DND-41 (cell line): ENCODE measurements at regions not wholly inside any gene's neighbourhood (a gene's known extent, or its start where the extent isn't known, plus 50 kb on each side); places are given as distances from the start of the nearest gene placed in this dataset.

Experiments
- EZH2 ChIP-seq: IDR thresholded peaks from 3 replicates; pipeline ENCODE4 v1.6.1; 2012; ENCODE audit warnings: borderline replicate concordance, low read depth, mild to moderate bottlenecking, moderate library complexity, low read length, inconsistent platforms; ENCODE audit not compliant: severe bottlenecking
- TF ChIP-seq, protein P1 (sequence below): IDR thresholded peaks from 2 replicates; pipeline ENCODE4 v1.5.1; 2012; ENCODE audit warnings: borderline replicate concordance, low read length, moderate library complexity, mild to moderate bottlenecking; ENCODE audit not compliant: poor library complexity, severe bottlenecking; ENCODE audit errors: extremely low read depth

DNA sequence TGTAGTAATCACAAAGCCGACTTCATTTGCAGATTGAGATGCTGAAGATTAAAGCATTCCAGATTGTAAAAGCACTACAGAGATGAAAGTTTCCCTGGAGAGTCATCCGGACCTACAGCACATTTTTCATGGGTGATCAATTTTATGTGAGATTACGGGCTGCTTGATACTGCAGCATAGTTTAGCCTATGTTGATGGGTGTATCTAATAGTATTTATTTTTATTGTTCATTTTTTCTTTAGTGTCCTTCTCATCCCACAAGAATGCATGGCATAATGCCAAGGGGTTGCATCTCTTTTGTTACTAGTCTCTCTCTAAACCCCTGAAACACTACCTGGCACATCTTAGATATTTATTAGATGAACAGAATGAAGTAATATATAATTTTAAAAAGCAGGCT lies 240.4 kb downstream of the MBD2 start:
- TF ChIP-seq, protein P1, sequence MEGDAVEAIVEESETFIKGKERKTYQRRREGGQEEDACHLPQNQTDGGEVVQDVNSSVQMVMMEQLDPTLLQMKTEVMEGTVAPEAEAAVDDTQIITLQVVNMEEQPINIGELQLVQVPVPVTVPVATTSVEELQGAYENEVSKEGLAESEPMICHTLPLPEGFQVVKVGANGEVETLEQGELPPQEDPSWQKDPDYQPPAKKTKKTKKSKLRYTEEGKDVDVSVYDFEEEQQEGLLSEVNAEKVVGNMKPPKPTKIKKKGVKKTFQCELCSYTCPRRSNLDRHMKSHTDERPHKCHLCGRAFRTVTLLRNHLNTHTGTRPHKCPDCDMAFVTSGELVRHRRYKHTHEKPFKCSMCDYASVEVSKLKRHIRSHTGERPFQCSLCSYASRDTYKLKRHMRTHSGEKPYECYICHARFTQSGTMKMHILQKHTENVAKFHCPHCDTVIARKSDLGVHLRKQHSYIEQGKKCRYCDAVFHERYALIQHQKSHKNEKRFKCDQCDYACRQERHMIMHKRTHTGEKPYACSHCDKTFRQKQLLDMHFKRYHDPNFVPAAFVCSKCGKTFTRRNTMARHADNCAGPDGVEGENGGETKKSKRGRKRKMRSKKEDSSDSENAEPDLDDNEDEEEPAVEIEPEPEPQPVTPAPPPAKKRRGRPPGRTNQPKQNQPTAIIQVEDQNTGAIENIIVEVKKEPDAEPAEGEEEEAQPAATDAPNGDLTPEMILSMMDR: no peak
- no peak for TF ChIP-seq EZH2
